T-cell (primary cell): ENCODE measurements at regions not wholly inside any gene's neighbourhood (a gene's known extent, or its start where the extent isn't known, plus 50 kb on each side); places are given as distances from the start of the nearest gene placed in this dataset.

Source experiments
- ATAC-seq, 4 experiments: fragments of 200-7000 bp in 3 of 4; fragments of 150-1000 bp in 1 of 4; cut with Tn5 transposase; replicated peaks in 1 of 4; 1 replicate in 3 of 4; 2 replicates in 1 of 4; pipeline ENCODE4 v1.10.0; 2021; ENCODE audit warnings: moderate library complexity in 3 of 4, mild to moderate bottlenecking in 2 of 4, moderate number of reproducible peaks in 1 of 4
- CTCF ChIA-PET, 2 donors: fragments of 300-600 bp; sonication (Branson Sonifier 250); formaldehyde crosslinking; loops; one replicate each; lab custom pipeline; 2022; ENCODE audit warnings: antibody characterized with exemption in 2 of 2; lab: Charles Lee
- POLR2A ChIA-PET, 2 donors: fragments of 300-600 bp; sonication (Branson Sonifier 250); formaldehyde crosslinking; loops; one replicate each; lab custom pipeline; 2022; ENCODE audit warnings: antibody characterized with exemption in 2 of 2; lab: Charles Lee
- DNase-seq, 35 experiments: peaks; one replicate each; pipeline versions ENCODE4 v3.0.0 to v3.0.0-alpha.2; 2013 to 2023
- H3K27ac ChIP-seq: one replicate; pipeline ENCODE4 v1.5.1; 2013; ENCODE audit warnings: low read length
- H3K27me3 ChIP-seq, 2 experiments: replicated peaks in 1 of 2; 1 replicate in 1 of 2; 2 replicates in 1 of 2; pipeline versions ENCODE4 v1.6.1 to v1.7.0; 2013; ENCODE audit warnings: low read length in 1 of 2, mixed read lengths in 1 of 2; ENCODE audit not compliant: control insufficient read depth in 2 of 2, insufficient read depth in 2 of 2; ENCODE audit errors: extremely low read depth in 1 of 2
- H3K36me3 ChIP-seq, 2 donors: 1 replicate in 1 of 2; 2 replicates in 1 of 2; pipeline versions ENCODE4 v1.6.1 to v1.7.0; 2013; ENCODE audit warnings: low read length in 1 of 2; ENCODE audit not compliant: control insufficient read depth in 2 of 2, insufficient read depth in 1 of 2; ENCODE audit errors: extremely low read depth in 1 of 2
- H3K4me1 ChIP-seq, 2 experiments: 1 replicate in 1 of 2; 2 replicates in 1 of 2; pipeline versions ENCODE4 v1.6.1 to v1.7.0; 2013; ENCODE audit warnings: low read length in 2 of 2, mixed read lengths in 1 of 2; ENCODE audit not compliant: insufficient read depth in 2 of 2, control insufficient read depth in 1 of 2; ENCODE audit errors: extremely low read depth in 1 of 2
- H3K4me3 ChIP-seq, 2 donors: 1 replicate in 1 of 2; 2 replicates in 1 of 2; pipeline versions ENCODE4 v1.5.1 to v1.7.0; 2013; ENCODE audit warnings: mild to moderate bottlenecking in 2 of 2, low read length in 1 of 2, moderate library complexity in 1 of 2; ENCODE audit not compliant: control insufficient read depth in 1 of 2; ENCODE audit errors: extremely low read depth in 1 of 2
- H3K9me3 ChIP-seq: 2 replicates; pipeline ENCODE4 v1.7.0; 2013
- H3K27ac Mint-ChIP-seq, 2 donors: one replicate each; pipeline ENCODE4 v1.8.0; 2020 to 2021; ENCODE audit warnings: mild to moderate bottlenecking in 2 of 2, mixed read lengths in 2 of 2
- H3K27me3 Mint-ChIP-seq, 2 donors: one replicate each; pipeline ENCODE4 v1.8.0; 2021 to 2022; ENCODE audit warnings: mixed read lengths in 2 of 2
- H3K36me3 Mint-ChIP-seq: one replicate; pipeline ENCODE4 v1.8.0; 2021; ENCODE audit warnings: mixed read lengths
- H3K4me1 Mint-ChIP-seq, 3 donors: one replicate each; pipeline ENCODE4 v1.8.0; 2020 to 2022; ENCODE audit warnings: mixed read lengths in 3 of 3, mild to moderate bottlenecking in 1 of 3
- H3K4me3 Mint-ChIP-seq, 3 donors: one replicate each; pipeline ENCODE4 v1.8.0; 2020 to 2022; ENCODE audit warnings: mild to moderate bottlenecking in 3 of 3, mixed read lengths in 3 of 3, moderate library complexity in 3 of 3
- H3K9me3 Mint-ChIP-seq, 3 donors: one replicate each; pipeline ENCODE4 v1.8.0; 2020 to 2022; ENCODE audit warnings: mixed read lengths in 3 of 3
- WGBS: methylation state at CpG from one replicate; pipeline ENCODE4 v1.1.5; 2013; ENCODE audit warnings: missing lambda C conversion rate; ENCODE audit not compliant: insufficient coverage; 5-methylcytosine and 5-hydroxymethylcytosine counted together

GRCh38 chr5:109563739-109564138 lies 126.0 kb upstream of the MAN2A1 start:
- peaks cover 0 to under 1% of the 10 kb centered on the region in 2 experiments for H3K4me1 ChIP-seq
- CTCF ChIA-PET: no interaction called here
- Mint-ChIP-seq H3K27me3 (no peaks in the 10 kb centered on the region), H3K4me1 (peaks cover 4 to 6% (median 4%) of the 10 kb centered on the region in 3 donors), H3K27ac (no peak overlapping the region), H3K9me3 (no peaks in the 10 kb centered on the region), H3K4me3 (no peak overlapping the region), H3K36me3 (no peaks in the 10 kb centered on the region)
- no peak for DNase-seq
- POLR2A ChIA-PET: no interaction called here
- H3K27me3 ChIP-seq: no peaks in the 10 kb centered on the region
- H3K27ac ChIP-seq: no peak overlapping the region
- WGBS: no CpG with 5 or more reads among the region's 1 CpG
- no peaks in the 10 kb centered on the region for H3K9me3 ChIP-seq
- ATAC-seq: no peak
- no peaks in the 10 kb centered on the region for H3K36me3 ChIP-seq
- no peak overlapping the region for H3K4me3 ChIP-seq

GRCh38 chr5:109563189-109563588 lies 126.5 kb upstream of the MAN2A1 start:
- H3K4me1 Mint-ChIP-seq: peaks cover 9 to 11% (median 10%) of the 10 kb centered on the region in 3 donors
- WGBS: no CpG with 5 or more reads among the region's 1 CpG
- no peaks in the 10 kb centered on the region for H3K36me3 ChIP-seq
- DNase-seq: no peak
- H3K9me3 ChIP-seq: no peaks in the 10 kb centered on the region
- no peaks in the 10 kb centered on the region for H3K27me3 ChIP-seq
- CTCF ChIA-PET: no interaction called here
- no peak overlapping the region for H3K27ac ChIP-seq
- H3K27me3 Mint-ChIP-seq: no peaks in the 10 kb centered on the region
- peaks cover 0 to 6% of the 10 kb centered on the region in 2 experiments for H3K4me1 ChIP-seq
- H3K27ac Mint-ChIP-seq: no peak overlapping the region
- H3K4me3 ChIP-seq: no peak overlapping the region
- POLR2A ChIA-PET: no interaction called here
- no peaks in the 10 kb centered on the region for H3K36me3 Mint-ChIP-seq
- ATAC-seq: no peak
- no peak overlapping the region for H3K4me3 Mint-ChIP-seq
- H3K9me3 Mint-ChIP-seq: no peaks in the 10 kb centered on the region

- H3K36me3 Mint-ChIP-seq: no peaks in the 10 kb centered on the region
- no CpG with 5 or more reads among the region's 3 CpGs for WGBS
- H3K4me3 ChIP-seq: no peak overlapping the region
- no peak for DNase-seq
- no peak for ATAC-seq
- H3K27me3 ChIP-seq: no peaks in the 10 kb centered on the region
- H3K4me1 Mint-ChIP-seq: peaks cover 12 to 17% (median 14%) of the 10 kb centered on the region in 3 donors
- H3K27ac Mint-ChIP-seq: no peak overlapping the region
- POLR2A ChIA-PET: no interaction called here
- no peaks in the 10 kb centered on the region for H3K36me3 ChIP-seq
- no peaks in the 10 kb centered on the region for H3K9me3 Mint-ChIP-seq
- no peaks in the 10 kb centered on the region for H3K27me3 Mint-ChIP-seq
- no peaks in the 10 kb centered on the region for H3K9me3 ChIP-seq
- CTCF ChIA-PET: no interaction called here
- no peak overlapping the region for H3K4me3 Mint-ChIP-seq
- peaks cover 0 to 7% of the 10 kb centered on the region in 2 experiments for H3K4me1 ChIP-seq
- no peak overlapping the region for H3K27ac ChIP-seq
Observed at GRCh38 chr5:109562441-109562840, 127.3 kb upstream of the MAN2A1 start.

- Histone ChIP-seq H3K36me3 (no peaks in the 10 kb centered on the region), H3K9me3 (no peaks in the 10 kb centered on the region), H3K27ac (no peak overlapping the region), H3K4me1 (peaks cover 0 to 7% of the 10 kb centered on the region in 2 experiments), H3K27me3 (no peaks in the 10 kb centered on the region), H3K4me3 (no peak overlapping the region)
- H3K9me3 Mint-ChIP-seq: no peaks in the 10 kb centered on the region
- DNase-seq (no peak), ATAC-seq (no peak)
- no peak overlapping the region for H3K27ac Mint-ChIP-seq
- H3K36me3 Mint-ChIP-seq: no peaks in the 10 kb centered on the region
- ChIA-PET CTCF (no interaction called here), POLR2A (no interaction called here)
- H3K27me3 Mint-ChIP-seq: no peaks in the 10 kb centered on the region
- peaks cover 12 to 17% (median 14%) of the 10 kb centered on the region in 3 donors for H3K4me1 Mint-ChIP-seq
- no peak overlapping the region for H3K4me3 Mint-ChIP-seq
Observed at GRCh38 chr5:109561447-109561846, 128.3 kb upstream of the MAN2A1 start.

GRCh38 chr5:109560554-109560953 lies 129.2 kb upstream of the MAN2A1 start:
- ChIA-PET CTCF (no interaction called here), POLR2A (no interaction called here)
- H3K36me3 ChIP-seq: no peaks in the 10 kb centered on the region

GRCh38 chr5:109558952-109559351 lies 130.8 kb upstream of the MAN2A1 start:
- H3K9me3 ChIP-seq: no peaks in the 10 kb centered on the region
- H3K27me3 Mint-ChIP-seq: no peaks in the 10 kb centered on the region
- DNase-seq: no peak
- ATAC-seq: no peak
- H3K9me3 Mint-ChIP-seq: peaks cover 0 to 1% (median under 1%) of the 10 kb centered on the region in 3 donors
- no peak overlapping the region for H3K27ac Mint-ChIP-seq
- H3K36me3 ChIP-seq: no peaks in the 10 kb centered on the region
- H3K4me1 ChIP-seq: peaks cover 0 to 7% of the 10 kb centered on the region in 2 experiments
- peaks cover 12 to 17% (median 14%) of the 10 kb centered on the region in 3 donors for H3K4me1 Mint-ChIP-seq
- POLR2A ChIA-PET: no interaction called here
- H3K27ac ChIP-seq: no peak overlapping the region
- CTCF ChIA-PET: no interaction called here
- no CpG with 5 or more reads among the region's 2 CpGs for WGBS
- H3K4me3 Mint-ChIP-seq: no peak overlapping the region
- no peak overlapping the region for H3K4me3 ChIP-seq
- H3K36me3 Mint-ChIP-seq: no peaks in the 10 kb centered on the region
- no peaks in the 10 kb centered on the region for H3K27me3 ChIP-seq

More at GRCh38 chr5:109560554-109560953, 129.2 kb upstream of the MAN2A1 start:
- Histone ChIP-seq H3K27me3 (no peaks in the 10 kb centered on the region), H3K9me3 (no peaks in the 10 kb centered on the region), H3K27ac (no peak overlapping the region), H3K4me1 (peaks cover 0 to 7% of the 10 kb centered on the region in 2 experiments), H3K4me3 (no peak overlapping the region)
- Mint-ChIP-seq H3K4me1 (peaks cover 12 to 17% (median 14%) of the 10 kb centered on the region in 3 donors), H3K27ac (no peak overlapping the region), H3K9me3 (no peaks in the 10 kb centered on the region), H3K4me3 (no peak overlapping the region), H3K36me3 (no peaks in the 10 kb centered on the region), H3K27me3 (no peaks in the 10 kb centered on the region)
- ATAC-seq: no peak
- 79% methylated on average over 7 of the region's 7 CpGs for WGBS
- DNase-seq: no peak

- no peak overlapping the region for H3K4me3 Mint-ChIP-seq
- peaks cover 0 to 7% of the 10 kb centered on the region in 2 experiments for H3K4me1 ChIP-seq
- POLR2A ChIA-PET: no interaction called here
- no peak overlapping the region for H3K4me3 ChIP-seq
- CTCF ChIA-PET: no interaction called here
- H3K27me3 Mint-ChIP-seq: no peaks in the 10 kb centered on the region
- no peaks in the 10 kb centered on the region for H3K36me3 Mint-ChIP-seq
- peak in 1 of 35 experiments; percentile 3 for DNase-seq
- H3K4me1 Mint-ChIP-seq: peaks cover 12 to 17% (median 14%) of the 10 kb centered on the region in 3 donors
- no peak overlapping the region for H3K27ac ChIP-seq
- H3K9me3 ChIP-seq: no peaks in the 10 kb centered on the region
- peaks cover 2 to 7% (median 5%) of the 10 kb centered on the region in 3 donors for H3K9me3 Mint-ChIP-seq
- no peaks in the 10 kb centered on the region for H3K36me3 ChIP-seq
- peak in 1 of 4 experiments; percentile 36 for ATAC-seq
- WGBS: no CpG with 5 or more reads among the region's 3 CpGs
- H3K27ac Mint-ChIP-seq: no peak overlapping the region
- H3K27me3 ChIP-seq: no peaks in the 10 kb centered on the region
Observed at GRCh38 chr5:109558364-109558763, 131.4 kb upstream of the MAN2A1 start.
